ENCODE measurements at regions not wholly inside any gene's neighbourhood (a gene's known extent, or its start where the extent isn't known, plus 50 kb on each side); places are given as distances from the start of the nearest gene placed in this dataset.

GRCh38 chr2:45134014-45134413 is 124.8 kb upstream of the SIX2 start:
- no peak for DNase-seq

GRCh38 chr2:45132551-45132950 is 123.3 kb upstream of the SIX2 start:
- DNase-seq = no peak

DNA sequence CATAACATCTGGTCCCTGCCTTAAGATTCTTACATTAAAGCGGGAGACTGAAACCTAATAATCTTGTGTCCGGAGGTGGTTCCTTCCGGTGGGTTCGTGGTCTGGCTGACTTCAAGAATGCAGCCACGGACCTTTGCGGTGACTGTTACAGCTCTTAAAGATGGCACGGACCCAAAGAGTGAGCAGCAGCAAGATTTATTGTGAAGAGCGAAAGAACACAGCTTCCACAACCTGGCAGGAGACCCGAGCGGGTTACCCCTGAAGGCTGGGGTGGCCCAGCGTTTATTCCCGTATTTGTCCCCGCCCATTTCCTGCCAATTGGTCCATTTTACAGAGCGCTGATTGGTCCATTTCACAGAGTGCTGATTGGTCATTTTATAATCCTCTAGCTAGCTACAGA is 122.3 kb upstream of the SIX2 start:
- no peak for DNase-seq

DNA sequence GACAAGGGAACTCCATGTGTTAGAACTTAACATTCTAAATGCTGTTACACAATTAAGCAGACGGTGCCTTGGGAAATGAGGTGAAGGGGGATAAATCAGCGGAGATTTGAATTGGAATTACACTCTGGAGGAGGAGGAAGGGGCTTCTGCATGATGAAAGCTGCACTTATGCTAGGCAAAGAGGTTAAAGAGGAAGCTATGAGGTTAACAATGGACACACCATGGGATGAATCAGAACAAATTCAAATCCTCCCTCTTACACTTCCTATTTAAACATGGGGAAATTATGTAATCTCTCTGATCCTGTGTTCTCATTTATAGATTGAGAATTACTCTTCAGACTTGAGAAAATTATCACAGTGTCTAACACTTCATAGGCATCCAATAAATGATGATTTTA is 121.5 kb upstream of the SIX2 start:
- DNase-seq = no peak

GRCh38 chr2:45128580-45128997 is 119.3 kb upstream of the SIX2 start:
- no peak for DNase-seq

- DNase-seq = no peak
Observed at GRCh38 chr2:45127891-45128290, 118.6 kb upstream of the SIX2 start.

DNA sequence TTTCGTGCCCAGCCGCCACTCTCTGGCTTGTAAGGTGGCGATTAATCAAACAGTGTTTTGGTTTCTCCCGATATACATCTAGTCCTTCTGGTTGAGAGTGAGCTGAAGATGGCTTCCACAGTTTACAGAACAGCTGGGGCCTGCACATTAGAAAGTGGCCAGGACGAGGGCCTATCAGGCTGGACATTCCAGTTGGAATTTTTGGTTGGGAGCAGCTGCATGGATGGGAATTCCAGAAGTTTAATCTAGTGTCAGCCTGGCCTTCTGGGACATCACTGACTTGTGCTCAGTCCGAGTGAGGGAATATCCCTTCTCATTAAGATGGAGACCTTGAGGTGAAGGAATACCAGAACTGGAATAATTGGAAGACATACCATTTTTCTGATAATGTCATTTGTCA is 118.1 kb upstream of the SIX2 start:
- no peak for DNase-seq

DNA sequence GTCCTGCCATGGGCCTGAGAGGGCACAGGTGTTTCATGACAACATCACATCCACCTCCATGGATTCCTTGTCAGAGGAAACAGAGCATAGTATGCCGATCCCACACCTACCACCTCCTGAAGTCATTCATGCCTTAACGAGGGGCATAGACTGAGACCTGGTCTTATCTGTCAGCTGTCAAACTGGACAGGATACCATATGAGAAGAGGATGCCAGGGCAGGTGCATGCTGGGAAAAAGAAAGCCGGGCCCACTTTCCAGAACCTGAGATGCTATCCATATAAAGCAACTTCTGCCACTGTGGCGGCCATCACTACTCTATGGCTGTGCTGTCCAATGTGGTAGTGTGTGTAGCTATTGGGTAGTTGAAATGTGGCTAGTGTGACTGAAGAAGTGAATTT is 116.0 kb upstream of the SIX2 start:
- DNase-seq = no peak

DNA sequence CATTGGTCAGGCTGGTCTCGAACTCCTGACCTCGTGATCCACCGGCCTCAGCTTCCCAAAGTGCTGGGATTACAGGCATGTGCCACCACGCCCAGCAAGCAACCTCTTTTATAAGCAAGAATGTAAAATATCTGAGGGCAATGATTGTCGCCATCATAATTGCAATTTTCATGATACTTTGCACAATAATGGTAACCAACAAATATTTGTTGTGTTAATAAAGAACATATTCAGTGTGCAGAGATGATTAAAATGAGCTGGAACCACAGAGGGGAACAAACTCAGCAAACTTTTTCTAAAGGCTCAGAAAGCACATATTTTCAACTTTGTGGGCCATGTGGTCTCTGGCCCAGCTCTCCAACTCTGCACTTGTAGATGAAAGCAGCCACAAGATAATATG is 115.2 kb upstream of the SIX2 start:
- no peak for DNase-seq

DNA sequence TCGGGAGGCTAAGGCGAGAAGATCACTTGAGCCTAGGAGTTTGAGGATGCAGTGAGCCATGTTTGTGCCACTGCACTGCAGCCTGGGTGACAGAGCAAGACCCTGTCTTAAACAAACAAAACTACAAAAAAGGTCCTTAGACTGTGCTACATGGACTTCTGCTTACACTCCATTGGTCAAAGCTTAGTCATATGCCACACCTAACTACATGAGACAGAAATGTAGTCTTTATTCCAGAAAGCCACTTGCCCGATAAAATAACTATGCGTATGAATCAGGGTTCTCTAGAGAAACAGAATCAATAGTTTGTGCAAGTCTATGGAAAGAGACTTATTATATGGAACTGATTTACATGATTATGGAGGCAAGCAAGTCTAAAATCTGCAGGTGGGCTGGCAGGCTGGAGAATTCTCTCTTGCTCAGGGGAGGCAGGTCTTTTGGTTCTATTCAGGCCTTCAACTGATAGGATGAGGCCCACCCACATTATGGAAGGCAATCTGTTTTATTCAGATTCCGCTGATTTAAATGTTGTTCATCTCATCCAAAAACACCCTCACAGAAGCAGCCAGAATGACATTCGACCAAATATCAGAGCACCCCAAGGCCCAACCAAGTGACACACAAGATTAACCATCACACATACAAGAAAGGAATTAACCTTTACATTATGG is 114.4 kb upstream of the SIX2 start:
- no peak for DNase-seq

DNA sequence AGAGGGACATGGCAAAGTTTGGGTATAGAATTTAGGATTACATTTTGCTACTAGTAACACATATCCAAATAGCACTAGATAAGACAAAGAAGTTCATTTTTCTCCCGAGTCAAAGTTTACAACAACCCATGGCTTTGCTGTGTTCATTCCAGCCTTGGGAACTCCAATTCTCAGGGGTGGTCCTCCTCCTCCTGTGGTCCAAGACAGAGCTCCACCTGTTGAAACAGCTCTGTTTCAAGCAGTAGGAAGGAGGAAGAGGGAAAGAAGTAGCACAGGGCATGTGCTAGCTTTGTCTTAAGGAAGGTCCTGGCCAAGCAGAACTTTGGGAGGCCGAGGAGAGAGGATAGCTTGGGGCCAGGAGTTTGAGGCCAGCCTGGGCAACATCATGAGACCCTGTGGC is 113.8 kb upstream of the SIX2 start:
- DNase-seq = no peak

DNA sequence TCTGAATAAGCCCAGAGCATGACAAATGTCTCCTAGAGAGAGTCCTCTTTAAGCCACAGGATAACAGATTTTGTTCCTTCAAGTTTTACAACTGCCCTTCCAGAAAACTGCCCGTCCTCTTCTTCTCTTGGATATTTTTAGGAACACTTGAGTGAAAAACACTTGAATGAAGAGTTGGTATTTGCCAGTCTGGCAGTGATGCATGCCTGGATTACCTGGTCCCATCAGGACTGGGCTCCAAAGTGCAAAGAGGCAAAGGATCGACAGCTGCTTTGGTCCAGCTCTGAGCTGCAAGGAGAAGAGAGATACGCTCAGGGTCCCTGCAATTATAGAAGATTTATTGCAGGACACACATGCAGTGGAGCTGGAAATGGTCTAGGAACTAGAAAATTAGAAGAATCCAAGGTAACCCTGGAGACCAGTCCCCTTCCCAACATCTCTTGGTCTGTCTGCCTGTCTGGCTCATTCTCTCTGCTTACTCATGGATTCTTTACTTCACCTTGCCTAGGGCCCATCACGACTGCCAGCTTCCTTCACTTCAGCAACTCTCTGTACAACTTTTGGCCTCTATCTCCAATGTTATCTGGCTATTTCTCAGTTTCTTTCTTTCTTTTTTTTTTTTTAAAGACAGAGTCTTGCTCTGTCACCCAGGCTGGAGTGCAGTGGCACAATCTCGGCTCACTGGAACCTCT is 112.1 kb upstream of the SIX2 start:
- DNase-seq = no peak

- no peak for DNase-seq
Observed at GRCh38 chr2:45120546-45120945, 111.3 kb upstream of the SIX2 start.

DNA sequence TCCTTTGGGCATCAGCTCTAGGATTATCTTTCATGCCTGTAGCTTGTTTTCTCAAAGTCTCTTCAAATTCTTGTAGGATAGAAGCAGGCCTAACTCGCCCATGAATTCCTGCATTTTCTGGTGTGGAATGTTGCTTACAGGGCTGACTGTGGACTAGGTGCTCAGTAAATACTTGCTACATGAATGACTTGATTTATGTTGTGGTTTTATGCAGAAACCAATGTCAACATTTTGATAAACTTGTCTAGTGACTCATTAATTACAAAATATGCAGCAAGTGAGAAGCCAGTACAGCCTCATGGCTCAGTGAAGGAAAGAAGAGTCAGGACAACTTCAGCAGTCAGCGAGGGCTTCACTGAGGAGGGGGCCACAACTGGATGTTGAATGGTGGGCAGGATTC is 110.6 kb upstream of the SIX2 start:
- DNase-seq = no peak

DNA sequence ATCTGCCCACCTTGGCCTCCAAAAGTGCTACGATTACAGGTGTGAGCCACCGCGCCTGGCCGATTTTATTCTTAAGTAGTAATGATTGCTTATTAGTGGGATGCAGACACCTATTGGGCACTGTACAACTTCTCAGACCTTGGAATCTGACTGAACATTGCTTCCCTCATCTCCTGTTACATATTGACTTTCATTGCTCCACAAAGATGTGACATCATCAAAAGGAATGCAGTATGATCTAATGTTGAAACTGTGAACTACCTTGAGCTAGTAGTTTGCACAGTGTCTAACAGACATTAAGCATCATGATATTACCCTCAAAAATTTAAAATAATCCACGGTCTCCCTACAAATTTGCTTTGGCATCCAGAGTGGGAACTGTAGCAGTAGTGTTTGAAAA is 109.8 kb upstream of the SIX2 start:
- DNase-seq = no peak

DNA sequence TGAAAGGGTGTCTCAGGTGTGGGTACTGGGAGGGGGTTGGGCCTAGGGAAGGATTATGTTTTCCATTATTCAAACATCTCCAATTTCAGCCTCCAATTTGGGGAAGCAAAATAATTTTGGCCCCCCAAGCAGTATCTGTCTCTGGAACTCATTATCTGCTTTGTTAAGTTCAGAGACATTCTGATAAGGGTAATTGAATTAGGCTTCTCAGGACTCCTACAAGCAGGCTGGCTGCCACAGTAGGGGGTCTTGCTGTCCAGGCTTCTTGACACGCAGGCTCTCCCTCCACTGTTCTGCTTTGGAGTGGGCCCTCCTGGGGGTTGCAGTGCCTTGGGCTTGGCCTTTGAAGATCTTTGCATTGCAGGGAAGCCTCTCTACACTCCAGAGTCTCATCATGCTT is 108.1 kb upstream of the SIX2 start:
- no peak for DNase-seq

GRCh38 chr2:45115181-45115580 is 105.9 kb upstream of the SIX2 start:
- DNase-seq = no peak

GRCh38 chr2:45114221-45114955 is 105.1 kb upstream of the SIX2 start:
- DNase-seq = no peak

GRCh38 chr2:45112750-45113149 is 103.5 kb upstream of the SIX2 start:
- no peak for DNase-seq

DNA sequence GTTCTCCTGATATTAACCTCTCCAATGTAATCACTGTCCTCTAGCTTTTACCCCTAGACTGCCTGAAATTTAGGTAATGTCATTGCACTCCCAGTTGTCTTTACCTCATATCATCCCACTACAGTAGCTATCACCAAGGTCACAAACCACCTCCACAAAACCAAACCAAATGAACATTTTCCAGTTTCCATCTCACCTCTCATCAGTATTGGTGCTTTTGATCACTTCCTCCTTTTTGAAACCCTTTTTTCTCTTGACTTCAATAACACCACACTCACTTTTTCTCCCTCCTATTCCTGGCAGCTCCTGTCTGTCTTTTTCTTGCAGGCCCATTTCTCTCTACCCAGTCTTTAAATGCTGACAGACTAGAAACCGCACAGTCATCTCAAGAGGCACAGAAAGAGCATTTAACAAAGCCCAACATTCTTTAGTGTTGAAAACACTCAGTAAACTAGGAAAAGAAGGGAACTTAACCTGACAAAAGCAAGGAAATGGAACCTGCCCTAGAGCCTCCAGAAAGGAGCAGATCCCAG is 95.9 kb upstream of the SIX2 start:
- DNase-seq = no peak

DNA sequence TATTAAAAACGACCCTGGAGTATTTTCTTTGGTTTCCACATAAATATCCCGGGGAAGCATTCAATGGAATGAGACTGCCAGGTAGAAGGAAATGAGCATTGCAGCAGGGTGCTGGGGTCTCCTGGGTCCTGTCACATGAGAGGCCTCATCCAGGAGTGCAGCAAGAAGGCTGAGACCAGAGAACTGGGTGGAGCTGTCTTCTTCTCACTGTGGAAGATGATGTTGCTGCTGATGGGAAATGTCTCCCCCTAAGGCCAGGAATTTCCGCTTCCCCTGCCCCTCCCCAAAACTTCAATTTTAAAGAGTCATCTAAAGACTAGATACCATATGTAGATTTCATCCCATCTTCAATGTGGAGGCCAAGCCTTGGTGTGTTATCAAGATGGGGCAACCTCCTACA is 95.2 kb upstream of the SIX2 start:
- DNase-seq = no peak

- no peak for DNase-seq
Observed at GRCh38 chr2:45103351-45104345, 94.4 kb upstream of the SIX2 start.
